ENCODE measurements at regions not wholly inside any gene's neighbourhood (a gene's known extent, or its start where the extent isn't known, plus 50 kb on each side); places are given as distances from the start of the nearest gene placed in this dataset.
"Not testable (repeated sequence)": the region's sequence is repeated elsewhere in the genome, so short reads cannot be mapped to it uniquely, and the experiment has no call there.

- Histone ChIP-seq H2AFZ (ENCODE audit: low read length, unreplicated experiment) (peak overlapping the region; percentile 78), H3K27ac (ENCODE audit: low read depth, low read length) (no peak overlapping the region), H3K79me2 (ENCODE audit: control insufficient read depth, insufficient read depth, low read length, unreplicated experiment) (no peaks in the 10 kb centered on the region), H3K27me3 (ENCODE audit: insufficient read depth, low read length) (no peaks in the 10 kb centered on the region), H3K4me3 (ENCODE audit: low read depth, low read length) (peak overlapping the region; percentile 49; the same call in 1 of the 2 replicates), H3K36me3 (ENCODE audit: insufficient read depth, low read length) (no peaks in the 10 kb centered on the region), H3K4me1 (ENCODE audit: control insufficient read depth, insufficient read depth, low read length, unreplicated experiment) (no peaks in the 10 kb centered on the region)
Measured at GRCh38 chr4:64857198-64857597, 447.9 kb upstream of the TECRL start.

DNA sequence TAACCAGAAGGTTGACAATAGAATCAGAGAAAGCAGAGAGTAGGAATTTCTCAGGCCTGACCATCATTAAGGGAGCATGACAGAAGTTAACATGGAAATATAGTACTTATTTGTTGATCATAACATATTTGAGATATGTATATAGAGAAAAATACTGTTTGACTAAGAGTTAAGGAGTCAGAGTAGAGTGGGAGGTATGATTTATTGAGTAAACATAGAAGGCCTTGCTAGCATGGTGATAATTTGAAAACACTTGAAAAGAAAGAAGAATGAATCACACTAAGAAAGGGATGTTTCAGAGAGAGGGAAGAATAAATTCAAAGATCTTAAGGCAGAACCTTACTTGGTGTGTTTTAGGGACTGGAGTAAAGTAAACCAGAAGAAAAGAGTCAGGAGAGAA, 437.2 kb upstream of the TECRL start:
- Histone ChIP-seq H3K79me2 (ENCODE audit: control insufficient read depth, insufficient read depth, low read length, unreplicated experiment) (no peaks in the 10 kb centered on the region), H3K27ac (ENCODE audit: low read depth, low read length) (no peak overlapping the region), H3K27me3 (ENCODE audit: insufficient read depth, low read length) (no peaks in the 10 kb centered on the region), H3K4me1 (ENCODE audit: control insufficient read depth, insufficient read depth, low read length, unreplicated experiment) (peaks cover 3% of the 10 kb centered on the region), H2AFZ (ENCODE audit: low read length, unreplicated experiment) (peak overlapping the region; percentile 60), H3K4me3 (ENCODE audit: low read depth, low read length) (no peak overlapping the region), H3K36me3 (ENCODE audit: insufficient read depth, low read length) (no peaks in the 10 kb centered on the region)

DNA sequence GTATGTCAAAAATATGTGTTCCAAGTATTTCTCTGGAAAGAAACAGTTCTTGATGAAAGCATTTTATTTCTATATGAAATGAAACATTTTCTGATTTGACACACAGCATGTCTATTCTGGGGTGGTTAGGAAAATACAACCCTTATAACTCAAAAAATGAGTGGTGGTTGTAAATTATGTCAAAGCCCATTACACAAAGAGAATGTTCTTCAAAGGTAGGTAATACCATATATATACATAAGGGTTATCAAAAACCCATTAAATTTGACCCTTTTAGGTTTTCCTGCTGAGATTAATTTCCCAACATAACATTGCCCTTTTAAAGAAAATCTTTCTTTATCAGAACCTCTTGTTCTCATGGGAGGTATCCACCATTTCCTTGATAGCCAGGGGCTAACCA, 420.5 kb upstream of the TECRL start:
- no peaks in the 10 kb centered on the region for H3K4me1 ChIP-seq (ENCODE audit: control insufficient read depth, insufficient read depth, low read length, unreplicated experiment)
- no peaks in the 10 kb centered on the region for H3K79me2 ChIP-seq (ENCODE audit: control insufficient read depth, insufficient read depth, low read length, unreplicated experiment)
- H3K36me3 ChIP-seq (ENCODE audit: insufficient read depth, low read length) = no peaks in the 10 kb centered on the region
- H2AFZ ChIP-seq (ENCODE audit: low read length, unreplicated experiment) = no peak overlapping the region
- no peak overlapping the region for H3K4me3 ChIP-seq (ENCODE audit: low read depth, low read length)
- H3K27ac ChIP-seq (ENCODE audit: low read depth, low read length) = no peak overlapping the region
- no peaks in the 10 kb centered on the region for H3K27me3 ChIP-seq (ENCODE audit: insufficient read depth, low read length)

- no peak overlapping the region for H3K27ac ChIP-seq (ENCODE audit: low read depth, low read length)
- H3K4me1 ChIP-seq (ENCODE audit: control insufficient read depth, insufficient read depth, low read length, unreplicated experiment) = no peaks in the 10 kb centered on the region
- H3K79me2 ChIP-seq (ENCODE audit: control insufficient read depth, insufficient read depth, low read length, unreplicated experiment) = no peaks in the 10 kb centered on the region
- no peaks in the 10 kb centered on the region for H3K27me3 ChIP-seq (ENCODE audit: insufficient read depth, low read length)
- no peak overlapping the region for H2AFZ ChIP-seq (ENCODE audit: low read length, unreplicated experiment)
- H3K36me3 ChIP-seq (ENCODE audit: insufficient read depth, low read length) = no peaks in the 10 kb centered on the region
- H3K4me3 ChIP-seq (ENCODE audit: low read depth, low read length) = no peak overlapping the region
Measured at GRCh38 chr4:64824591-64824990, 415.3 kb upstream of the TECRL start.

GRCh38 chr4:64822405-64822804, 413.2 kb upstream of the TECRL start:
- H3K4me1 ChIP-seq (ENCODE audit: control insufficient read depth, insufficient read depth, low read length, unreplicated experiment) = no peaks in the 10 kb centered on the region
- H3K27ac ChIP-seq (ENCODE audit: low read depth, low read length) = no peak overlapping the region
- H3K36me3 ChIP-seq (ENCODE audit: insufficient read depth, low read length) = no peaks in the 10 kb centered on the region
- H2AFZ ChIP-seq (ENCODE audit: low read length, unreplicated experiment) = no peak overlapping the region
- H3K79me2 ChIP-seq (ENCODE audit: control insufficient read depth, insufficient read depth, low read length, unreplicated experiment) = no peaks in the 10 kb centered on the region
- no peaks in the 10 kb centered on the region for H3K27me3 ChIP-seq (ENCODE audit: insufficient read depth, low read length)
- H3K4me3 ChIP-seq (ENCODE audit: low read depth, low read length) = no peak overlapping the region

DNA sequence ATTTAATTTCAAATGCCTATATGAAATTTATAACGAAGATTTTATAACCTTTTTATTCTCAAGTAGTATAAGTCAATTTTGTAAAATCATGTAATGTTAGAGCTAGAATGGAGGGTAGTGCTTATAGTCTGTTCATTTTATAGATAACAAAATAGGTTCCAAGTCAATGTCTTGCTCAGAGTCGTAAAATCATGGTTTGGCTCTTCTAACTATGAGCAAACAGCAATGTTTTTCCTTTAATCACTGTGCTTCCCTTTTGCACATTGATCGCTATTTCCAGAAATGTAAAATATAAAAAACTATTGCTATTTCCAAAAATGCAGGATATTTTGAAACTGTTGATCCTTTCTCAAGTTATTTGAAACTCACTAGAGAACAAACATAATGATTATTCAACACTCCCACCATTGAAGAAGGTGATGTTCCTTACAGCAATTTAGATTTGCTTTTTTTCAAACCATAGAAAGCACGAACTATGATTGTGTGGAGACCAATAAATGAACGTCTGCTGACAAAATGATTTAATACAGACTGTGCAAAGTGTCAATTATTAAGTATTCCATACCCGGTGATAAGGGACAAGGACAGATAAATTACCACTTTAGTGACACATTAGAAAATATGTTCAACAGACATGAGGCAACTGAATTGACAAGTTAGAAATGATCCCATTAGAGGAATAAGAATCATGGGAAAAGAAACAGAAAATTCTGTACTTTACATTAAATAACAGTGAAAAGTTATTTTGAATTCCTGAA, 412.1 kb upstream of the TECRL start:
- Histone ChIP-seq H3K79me2 (ENCODE audit: control insufficient read depth, insufficient read depth, low read length, unreplicated experiment) (no peaks in the 10 kb centered on the region), H3K27ac (ENCODE audit: low read depth, low read length) (no peak overlapping the region), H3K4me3 (ENCODE audit: low read depth, low read length) (no peak overlapping the region), H3K4me1 (ENCODE audit: control insufficient read depth, insufficient read depth, low read length, unreplicated experiment) (no peaks in the 10 kb centered on the region), H3K27me3 (ENCODE audit: insufficient read depth, low read length) (no peaks in the 10 kb centered on the region), H3K36me3 (ENCODE audit: insufficient read depth, low read length) (no peaks in the 10 kb centered on the region), H2AFZ (ENCODE audit: low read length, unreplicated experiment) (no peak overlapping the region)

DNA sequence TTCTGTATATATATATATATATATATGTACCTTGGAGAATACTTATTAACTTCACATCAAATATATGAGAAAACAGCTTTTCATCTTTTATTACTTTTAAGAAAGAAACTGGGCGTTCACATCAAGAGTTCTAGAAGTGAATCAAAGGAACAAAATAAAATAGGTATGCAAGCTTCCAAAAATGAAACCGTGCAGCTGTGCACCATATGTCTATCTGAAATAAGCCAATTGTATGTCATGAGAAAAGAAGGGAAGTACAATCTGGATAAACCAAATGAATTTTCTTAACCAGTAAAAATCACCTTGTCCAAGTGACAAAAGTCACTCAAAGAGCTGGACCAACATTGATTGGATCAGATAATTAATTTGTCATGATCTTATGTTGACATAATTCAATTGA, 405.4 kb upstream of the TECRL start:
- no peak overlapping the region for H3K4me3 ChIP-seq (ENCODE audit: low read depth, low read length)
- H2AFZ ChIP-seq (ENCODE audit: low read length, unreplicated experiment) = no peak overlapping the region
- no peaks in the 10 kb centered on the region for H3K4me1 ChIP-seq (ENCODE audit: control insufficient read depth, insufficient read depth, low read length, unreplicated experiment)
- no peaks in the 10 kb centered on the region for H3K27me3 ChIP-seq (ENCODE audit: insufficient read depth, low read length)
- no peaks in the 10 kb centered on the region for H3K79me2 ChIP-seq (ENCODE audit: control insufficient read depth, insufficient read depth, low read length, unreplicated experiment)
- no peaks in the 10 kb centered on the region for H3K36me3 ChIP-seq (ENCODE audit: insufficient read depth, low read length)
- H3K27ac ChIP-seq (ENCODE audit: low read depth, low read length) = no peak overlapping the region

DNA sequence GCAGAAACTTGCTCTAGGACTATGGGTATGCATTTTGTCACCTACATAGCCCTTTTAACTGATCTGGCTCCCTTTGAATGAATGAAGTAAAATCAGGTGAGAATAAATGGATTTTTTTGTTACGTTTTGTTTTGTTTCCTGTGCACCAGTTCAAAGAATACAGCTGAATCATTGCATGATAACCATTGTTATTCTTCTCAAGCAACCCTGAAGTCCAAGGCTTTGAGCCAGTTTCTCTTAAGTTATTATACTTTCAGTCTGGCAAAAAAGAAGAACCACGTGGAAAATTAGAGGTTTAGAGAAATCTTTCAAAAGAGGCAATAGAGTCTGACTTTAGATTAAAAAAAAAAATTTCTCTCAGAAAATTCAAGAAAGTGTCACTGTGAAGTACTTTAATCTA, 398.6 kb upstream of the TECRL start:
- Histone ChIP-seq H2AFZ (ENCODE audit: low read length, unreplicated experiment) (peak overlapping the region; percentile 32), H3K27ac (ENCODE audit: low read depth, low read length) (no peak overlapping the region)

GRCh38 chr4:64799751-64800150, 390.5 kb upstream of the TECRL start:
- Histone ChIP-seq H2AFZ (ENCODE audit: low read length, unreplicated experiment) (no peak overlapping the region), H3K4me1 (ENCODE audit: control insufficient read depth, insufficient read depth, low read length, unreplicated experiment) (no peaks in the 10 kb centered on the region), H3K27ac (ENCODE audit: low read depth, low read length) (no peak overlapping the region), H3K36me3 (ENCODE audit: insufficient read depth, low read length) (no peaks in the 10 kb centered on the region), H3K4me3 (ENCODE audit: low read depth, low read length) (no peak overlapping the region), H3K27me3 (ENCODE audit: insufficient read depth, low read length) (no peaks in the 10 kb centered on the region), H3K79me2 (ENCODE audit: control insufficient read depth, insufficient read depth, low read length, unreplicated experiment) (no peaks in the 10 kb centered on the region)

More for the DNA sequence above, 398.6 kb upstream of the TECRL start:
- no peak overlapping the region for H3K4me3 ChIP-seq (ENCODE audit: low read depth, low read length)
- no peaks in the 10 kb centered on the region for H3K36me3 ChIP-seq (ENCODE audit: insufficient read depth, low read length)
- no peaks in the 10 kb centered on the region for H3K4me1 ChIP-seq (ENCODE audit: control insufficient read depth, insufficient read depth, low read length, unreplicated experiment)
- no peaks in the 10 kb centered on the region for H3K27me3 ChIP-seq (ENCODE audit: insufficient read depth, low read length)
- H3K79me2 ChIP-seq (ENCODE audit: control insufficient read depth, insufficient read depth, low read length, unreplicated experiment) = no peaks in the 10 kb centered on the region

DNA sequence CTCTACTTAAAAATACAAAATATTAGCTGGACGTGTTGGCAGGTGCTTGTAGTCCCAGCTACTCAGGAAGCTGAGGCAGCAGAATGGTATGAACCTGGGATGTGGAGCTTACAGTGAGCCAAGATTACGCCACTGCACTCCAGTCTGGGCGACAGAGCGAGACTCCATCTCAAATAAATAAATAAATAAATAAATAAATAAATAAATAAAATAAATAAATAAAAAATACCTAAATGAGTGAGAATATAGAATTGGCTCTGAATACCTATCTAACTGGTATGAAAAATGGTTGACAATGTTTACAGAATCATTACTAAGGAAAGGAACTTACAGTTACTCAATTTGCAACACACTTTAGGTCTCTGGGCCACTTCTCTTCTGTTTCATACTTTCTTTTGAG, 389.6 kb upstream of the TECRL start:
- H3K4me1 ChIP-seq (ENCODE audit: control insufficient read depth, insufficient read depth, low read length, unreplicated experiment); H3K27me3 ChIP-seq (ENCODE audit: insufficient read depth, low read length); H2AFZ ChIP-seq (ENCODE audit: low read length, unreplicated experiment): not testable (repeated sequence)

GRCh38 chr4:64796581-64796980, 387.3 kb upstream of the TECRL start:
- H3K27me3 ChIP-seq (ENCODE audit: insufficient read depth, low read length) = no peaks in the 10 kb centered on the region
- H2AFZ ChIP-seq (ENCODE audit: low read length, unreplicated experiment) = no peak overlapping the region

More for the DNA sequence above, 389.6 kb upstream of the TECRL start:
- H3K79me2 ChIP-seq (ENCODE audit: control insufficient read depth, insufficient read depth, low read length, unreplicated experiment); H3K4me3 ChIP-seq (ENCODE audit: low read depth, low read length); H3K27ac ChIP-seq (ENCODE audit: low read depth, low read length); H3K36me3 ChIP-seq (ENCODE audit: insufficient read depth, low read length): not testable (repeated sequence)

More at GRCh38 chr4:64796581-64796980, 387.3 kb upstream of the TECRL start:
- H3K4me3 ChIP-seq (ENCODE audit: low read depth, low read length) = no peak overlapping the region
- H3K4me1 ChIP-seq (ENCODE audit: control insufficient read depth, insufficient read depth, low read length, unreplicated experiment) = no peaks in the 10 kb centered on the region
- no peak overlapping the region for H3K27ac ChIP-seq (ENCODE audit: low read depth, low read length)
- no peaks in the 10 kb centered on the region for H3K79me2 ChIP-seq (ENCODE audit: control insufficient read depth, insufficient read depth, low read length, unreplicated experiment)
- H3K36me3 ChIP-seq (ENCODE audit: insufficient read depth, low read length) = no peaks in the 10 kb centered on the region
